Stimulated activated CD4-positive, alpha-beta T cell treated with anti-CD3 and anti-CD28 coated beads, Interleukin-4, amount 100 ng/mL, for 24 hours (primary cell): ENCODE measurements at regions not wholly inside any gene's neighbourhood (a gene's known extent, or its start where the extent isn't known, plus 50 kb on each side); places are given as distances from the start of the nearest gene placed in this dataset.
"Not testable (repeated sequence)": the region's sequence is repeated elsewhere in the genome, so short reads cannot be mapped to it uniquely, and the experiment has no call there.

Experiments
- DNase-seq: peaks from one replicate; pipeline ENCODE4 v3.0.0-alpha.2; 2020

DNA sequence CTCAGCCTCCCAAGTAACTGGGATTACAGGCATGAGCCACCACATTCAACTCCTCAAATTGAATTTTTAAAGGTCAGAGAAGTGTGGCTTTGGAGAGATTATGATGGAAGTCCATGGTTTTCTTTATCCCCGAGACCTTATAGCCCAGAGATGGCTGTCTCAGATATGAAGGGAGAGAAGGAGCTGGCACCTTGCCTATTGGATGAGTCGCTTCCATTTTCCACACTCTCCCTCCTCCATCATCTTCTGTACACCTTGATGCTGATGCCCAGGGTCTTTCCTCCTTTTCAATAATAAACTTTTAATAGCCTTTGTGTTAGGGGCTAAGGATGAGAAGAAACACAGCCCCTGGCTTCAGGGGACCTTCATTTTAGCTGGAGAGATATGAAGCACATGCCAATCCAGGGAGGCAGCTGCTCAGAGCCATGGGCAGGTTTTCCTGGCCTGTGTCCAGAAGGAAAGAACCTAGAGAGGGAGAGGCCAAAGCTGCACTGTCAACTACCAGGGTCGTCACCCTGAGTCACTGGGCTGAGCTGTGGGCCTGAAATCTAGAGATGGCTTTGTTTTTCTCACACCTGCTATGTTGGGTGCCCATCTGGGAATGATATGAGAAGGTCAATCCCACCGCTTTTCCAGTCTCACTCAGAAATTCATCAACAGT is 146.0 kb upstream of the SERTAD2 start:
- no peak for DNase-seq

DNA sequence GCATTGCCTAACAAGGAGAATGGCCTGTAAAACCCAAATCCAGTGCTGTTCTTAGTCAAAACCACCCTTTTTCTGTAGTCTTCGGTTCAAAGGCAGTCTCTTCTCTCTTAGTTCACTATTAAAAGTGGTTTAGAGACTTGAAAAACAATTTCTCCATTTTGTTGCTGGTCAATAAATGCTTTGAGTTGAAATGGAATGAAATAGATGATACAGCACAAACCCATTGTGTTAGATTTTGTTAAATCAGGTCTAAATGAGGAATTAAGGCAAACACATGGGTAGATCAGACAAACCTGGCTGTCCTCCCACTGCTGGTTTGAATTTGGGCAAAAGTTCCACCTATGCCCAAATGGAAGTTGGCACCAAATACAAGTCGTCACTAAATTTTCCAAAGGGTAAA is 150.1 kb upstream of the SERTAD2 start:
- DNase-seq: no peak

DNA sequence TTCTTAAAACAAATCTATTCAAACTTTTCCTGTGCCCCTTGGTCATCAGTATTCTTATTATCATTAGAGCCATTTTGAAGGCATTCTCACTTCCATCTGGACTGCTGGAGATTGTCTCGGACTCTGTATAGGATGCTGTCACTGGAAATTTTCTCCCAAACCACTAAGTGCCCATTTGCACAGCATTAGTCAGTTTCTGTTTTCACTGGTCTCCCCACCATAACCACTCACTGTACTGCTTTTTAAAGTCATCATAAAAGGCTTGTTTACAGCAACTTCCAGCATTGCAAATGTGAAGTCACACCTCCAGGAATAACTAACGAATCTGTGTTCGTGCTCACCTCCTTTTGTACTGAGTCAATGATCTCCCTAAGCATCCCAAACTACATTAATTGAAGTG is 150.9 kb upstream of the SERTAD2 start:
- DNase-seq: no peak

- DNase-seq: peak; percentile 64
These were observed 153.7 kb upstream of the SERTAD2 start for GRCh38 chr2:64807417-64807816.

DNA sequence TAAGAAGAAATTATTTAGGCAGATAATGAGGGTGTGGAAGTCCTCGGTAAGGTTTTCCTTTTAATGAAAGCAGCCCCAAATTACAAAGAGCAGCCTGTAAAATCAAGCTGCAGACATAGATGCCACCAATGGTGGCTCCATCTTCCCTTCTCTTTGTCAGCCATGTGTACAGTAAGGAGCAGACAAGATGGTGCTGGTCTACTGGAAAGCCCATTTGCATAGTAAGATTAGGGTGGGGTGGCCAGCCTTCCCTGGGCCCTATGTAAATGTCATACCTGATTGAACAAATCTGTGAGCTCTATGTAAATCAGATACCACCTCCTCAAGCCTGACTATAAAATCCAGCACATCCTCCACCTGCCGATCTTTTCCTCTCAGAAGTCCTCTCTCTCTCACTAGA is 154.4 kb upstream of the SERTAD2 start:
- DNase-seq: no peak

- no peak for DNase-seq
These were observed 155.0 kb upstream of the SERTAD2 start for GRCh38 chr2:64808754-64809153.

- DNase-seq: no peak
These were observed 155.5 kb upstream of the SERTAD2 start for GRCh38 chr2:64809216-64809615.

DNA sequence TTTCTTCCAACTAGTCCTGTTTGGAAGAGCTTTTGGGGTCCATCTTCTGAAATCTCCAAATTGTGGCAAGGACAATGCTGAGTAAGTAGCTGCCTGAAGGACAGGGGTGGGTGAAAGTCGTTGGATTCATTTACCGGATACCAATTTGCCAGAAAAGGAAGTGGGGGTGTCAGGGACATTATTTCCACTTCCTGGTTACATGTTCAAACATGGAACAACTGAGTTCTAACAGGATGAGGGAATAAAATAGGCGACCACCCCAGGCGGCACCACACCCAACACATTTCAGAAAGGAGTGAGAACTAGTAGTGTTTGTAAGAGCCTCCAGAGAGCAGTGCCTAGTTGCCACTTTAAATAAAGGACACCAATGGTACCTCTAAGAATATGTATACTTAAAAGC is 158.6 kb upstream of the SERTAD2 start:
- DNase-seq: no peak

GRCh38 chr2:64814007-64814406 is 160.3 kb upstream of the SERTAD2 start:
- no peak for DNase-seq

DNA sequence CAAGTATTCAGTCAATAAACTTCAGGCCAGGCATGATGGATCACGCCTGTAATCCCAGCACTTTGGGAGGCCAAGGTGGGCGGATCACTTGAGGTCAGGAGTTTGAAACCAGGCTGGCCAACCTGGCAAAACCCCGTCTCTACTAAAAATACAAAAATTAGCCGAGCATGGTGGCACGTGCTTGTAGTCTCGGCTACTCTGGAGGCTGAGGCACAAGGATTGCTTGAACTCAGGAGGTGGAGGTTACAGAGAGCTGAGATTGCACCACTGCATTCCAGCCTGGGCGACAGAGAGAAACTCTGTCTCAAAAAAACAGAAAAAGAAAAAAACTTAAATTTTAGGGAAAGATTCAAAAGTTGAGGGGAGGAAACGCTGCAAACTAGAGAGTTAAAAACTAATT is 162.8 kb upstream of the SERTAD2 start:
- DNase-seq: not testable (repeated sequence)

GRCh38 chr2:64817453-64817852 is 163.7 kb upstream of the SERTAD2 start:
- no peak for DNase-seq

DNA sequence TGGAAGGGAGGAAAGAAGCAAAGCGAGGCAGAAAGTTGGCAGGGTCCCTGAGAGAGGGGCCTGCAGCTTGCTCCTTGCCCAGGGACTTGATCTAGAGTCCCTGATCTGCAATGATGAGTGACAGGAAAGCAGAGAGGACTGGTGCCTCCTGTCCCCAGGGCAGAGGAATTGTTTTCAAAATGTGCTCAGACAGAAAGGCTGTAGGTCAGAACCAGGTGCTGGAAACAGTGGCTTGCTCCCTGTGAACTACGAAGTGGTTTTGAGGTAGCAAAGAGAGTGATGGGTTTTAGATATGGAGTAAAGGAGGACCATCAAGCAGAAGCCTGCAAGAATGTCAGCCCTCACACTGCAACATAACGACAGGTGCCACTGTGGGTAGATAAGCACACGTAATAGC is 164.9 kb upstream of the SERTAD2 start:
- DNase-seq: no peak

DNA sequence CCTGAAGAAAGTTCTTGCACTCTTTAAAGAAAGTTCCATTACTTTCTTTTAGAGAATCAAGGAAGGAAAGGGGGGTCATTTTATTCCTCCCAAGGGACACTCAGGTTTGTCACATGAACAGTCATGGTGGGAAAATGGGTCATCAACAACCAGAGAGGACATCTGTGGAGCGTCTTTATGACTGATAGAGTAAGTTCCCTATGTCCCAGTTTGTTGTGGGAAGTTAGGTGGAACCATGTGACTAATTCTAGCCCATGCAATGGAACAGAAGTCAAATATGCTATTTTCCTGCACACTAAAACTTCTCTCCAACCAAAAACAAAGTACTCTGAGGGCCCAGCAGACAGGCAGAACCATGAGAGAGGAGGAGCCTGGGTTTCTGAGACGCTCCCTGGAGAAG is 165.6 kb upstream of the SERTAD2 start:
- no peak for DNase-seq

DNA sequence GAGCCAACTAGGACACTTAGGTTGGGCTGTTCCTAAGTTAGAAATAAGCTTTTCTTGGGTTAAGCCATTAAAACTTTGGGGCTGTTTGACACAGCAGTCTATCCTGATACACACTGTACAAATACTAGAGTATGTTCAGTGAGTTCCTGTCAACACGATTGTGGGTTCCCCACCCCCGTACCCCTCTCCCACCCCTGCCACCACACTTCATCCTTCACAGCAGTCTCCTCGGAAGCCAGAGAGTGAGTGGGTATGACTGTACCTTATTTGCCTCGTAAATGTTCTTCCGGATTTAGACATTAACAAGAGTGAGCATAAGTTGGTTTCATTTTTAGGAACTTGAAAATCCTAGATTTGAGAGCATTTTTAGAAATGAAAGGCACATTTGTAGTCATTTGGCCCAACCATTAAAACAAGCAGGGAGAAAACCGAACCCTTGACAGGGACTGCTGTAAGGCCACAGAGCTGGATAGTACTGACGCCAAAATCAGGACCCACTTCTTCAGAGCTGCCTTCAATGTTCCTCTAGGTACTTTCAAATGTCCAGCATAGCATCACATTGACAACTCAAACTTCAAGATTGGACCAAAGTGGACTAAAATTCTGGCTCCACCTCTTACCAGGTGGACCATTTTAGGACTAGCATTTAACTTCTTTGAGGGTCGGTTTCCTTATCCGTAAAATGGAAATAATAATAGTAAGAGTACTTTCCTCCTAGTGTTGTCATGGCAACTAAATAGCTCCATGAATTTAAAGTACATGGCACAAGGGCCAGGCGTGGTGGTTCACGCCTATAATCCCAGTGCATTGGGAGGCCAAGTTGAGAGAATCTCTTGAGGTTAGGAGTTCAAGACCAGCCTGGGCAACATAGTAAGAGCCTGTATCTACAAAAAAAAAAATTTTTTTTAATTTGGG is 166.3 kb upstream of the SERTAD2 start:
- peak; percentile 52 for DNase-seq

DNA sequence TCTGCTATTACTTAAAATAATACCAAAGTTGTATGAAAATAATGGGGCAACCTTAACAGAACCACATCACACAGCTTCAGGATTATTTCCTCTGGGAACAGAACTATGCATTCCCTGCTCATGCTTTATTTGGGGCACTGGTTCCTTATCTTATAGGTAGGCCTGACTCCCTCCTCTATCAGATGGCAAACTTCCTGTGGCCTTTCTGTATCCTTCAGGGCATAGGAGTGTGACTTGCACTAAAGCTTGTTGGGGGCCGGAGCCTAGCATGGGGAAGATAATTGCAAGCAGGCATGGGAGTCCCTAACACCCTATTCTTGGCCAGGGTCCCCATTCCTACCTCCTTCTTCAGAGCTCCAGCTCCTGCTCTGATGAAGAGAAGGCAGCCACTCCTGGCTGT is 167.2 kb upstream of the SERTAD2 start:
- DNase-seq: no peak

DNA sequence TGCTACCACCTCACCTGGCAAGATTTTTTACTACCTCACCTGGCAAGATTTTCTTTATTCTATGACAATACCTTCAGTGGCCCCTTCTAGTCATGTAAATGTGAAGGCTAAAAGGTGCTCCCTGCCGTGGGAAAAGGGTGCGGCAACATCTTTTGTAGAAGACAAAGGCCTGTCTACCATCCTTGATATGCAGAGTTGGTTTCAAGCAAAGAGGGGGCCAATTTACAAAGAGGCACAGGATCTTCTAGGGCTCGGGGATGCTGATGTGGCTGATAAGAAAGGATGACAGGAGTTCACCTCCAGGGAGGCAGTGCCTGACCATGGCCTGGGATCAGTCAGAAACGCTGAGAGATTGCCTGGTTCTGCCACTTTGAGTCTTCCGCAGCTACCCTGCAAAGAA is 165.4 kb upstream of the SLC1A4 start:
- DNase-seq: no peak

DNA sequence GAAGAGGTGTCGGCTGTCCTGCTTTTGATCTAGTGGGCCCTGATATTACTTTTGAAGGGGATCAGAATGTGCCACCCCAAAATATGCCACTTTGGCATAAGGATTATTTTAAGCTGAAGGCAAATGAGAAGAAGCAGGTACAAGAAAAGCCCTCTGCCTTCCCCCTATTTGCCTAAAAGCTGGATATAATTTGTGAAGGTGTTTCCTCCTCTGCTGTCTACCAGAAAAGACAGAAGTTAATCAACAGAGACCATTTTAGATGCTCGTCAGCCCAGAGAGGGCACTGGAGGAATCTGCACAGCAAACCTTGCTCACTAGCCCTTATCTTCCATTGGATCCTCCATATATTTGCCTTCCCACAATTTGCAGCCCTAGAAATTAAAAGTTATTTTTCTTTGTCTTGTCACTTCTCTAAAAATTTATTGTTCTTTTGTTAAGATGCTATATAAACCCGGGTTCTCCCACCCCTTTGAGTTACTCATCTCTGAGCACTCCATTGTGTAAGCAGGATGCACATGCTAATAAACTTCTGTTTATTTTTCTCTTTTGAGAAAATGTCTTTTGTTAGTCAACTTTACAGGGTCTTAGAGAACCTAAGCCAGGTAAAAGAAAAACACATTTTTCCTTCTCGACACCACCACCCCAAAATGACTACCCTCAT is 163.2 kb upstream of the SLC1A4 start:
- DNase-seq: no peak

DNA sequence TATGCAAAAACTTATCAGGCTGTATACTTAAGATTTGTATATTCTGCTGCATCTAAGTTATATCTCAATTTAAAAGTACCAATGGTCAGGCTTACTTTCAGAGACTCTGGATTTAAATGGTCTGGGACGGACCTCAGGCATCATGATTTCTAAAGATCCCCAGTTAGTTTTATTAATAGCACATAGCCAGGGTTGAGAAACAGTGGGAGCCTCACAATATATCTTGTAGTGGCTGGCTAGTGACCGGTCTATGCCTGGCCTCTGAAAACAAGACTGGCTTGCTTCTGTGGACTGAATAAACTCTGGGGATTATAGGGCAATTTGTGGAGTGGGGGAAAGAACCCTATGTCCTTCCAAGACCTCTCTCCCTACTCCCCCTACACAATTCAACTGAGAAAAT is 162.5 kb upstream of the SLC1A4 start:
- no peak for DNase-seq

DNA sequence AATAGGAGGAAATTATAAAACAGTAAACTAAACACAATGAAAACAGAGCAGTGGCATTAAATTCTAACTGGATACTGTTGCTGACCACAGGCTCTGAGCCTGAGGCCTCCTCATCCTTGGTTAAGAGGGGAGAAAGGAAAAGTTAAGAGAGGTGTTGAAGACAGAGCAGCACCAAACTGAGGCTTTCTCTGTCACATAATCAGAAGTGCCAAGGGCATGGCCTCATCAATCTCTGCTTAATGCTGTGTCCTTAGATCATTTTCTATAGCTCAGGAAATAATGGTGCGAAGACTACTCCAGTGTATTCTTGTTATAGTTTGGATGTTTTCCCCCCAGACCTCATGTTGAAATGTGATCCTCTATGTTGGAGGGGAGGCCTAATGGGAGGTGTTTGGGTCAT is 160.9 kb upstream of the SLC1A4 start:
- DNase-seq: no peak

DNA sequence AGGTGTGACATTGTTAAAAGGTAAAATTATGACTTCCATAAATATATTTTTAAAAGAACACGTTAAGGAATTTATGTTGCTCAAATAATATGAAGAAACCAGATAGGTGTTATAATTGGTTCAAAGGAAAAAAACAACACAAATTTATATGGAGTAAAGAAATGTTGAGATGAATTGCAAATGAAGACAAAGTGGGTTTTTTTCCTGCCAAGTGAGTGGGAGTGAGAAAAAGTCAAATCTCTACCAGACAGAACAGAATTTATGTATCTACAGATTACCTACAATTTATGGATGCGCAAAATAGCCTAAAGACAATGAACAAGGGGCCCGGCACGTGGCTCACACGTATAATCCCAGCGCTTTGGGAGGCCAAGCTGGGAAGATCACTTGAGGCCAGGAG is 159.7 kb upstream of the SLC1A4 start:
- no peak for DNase-seq

DNA sequence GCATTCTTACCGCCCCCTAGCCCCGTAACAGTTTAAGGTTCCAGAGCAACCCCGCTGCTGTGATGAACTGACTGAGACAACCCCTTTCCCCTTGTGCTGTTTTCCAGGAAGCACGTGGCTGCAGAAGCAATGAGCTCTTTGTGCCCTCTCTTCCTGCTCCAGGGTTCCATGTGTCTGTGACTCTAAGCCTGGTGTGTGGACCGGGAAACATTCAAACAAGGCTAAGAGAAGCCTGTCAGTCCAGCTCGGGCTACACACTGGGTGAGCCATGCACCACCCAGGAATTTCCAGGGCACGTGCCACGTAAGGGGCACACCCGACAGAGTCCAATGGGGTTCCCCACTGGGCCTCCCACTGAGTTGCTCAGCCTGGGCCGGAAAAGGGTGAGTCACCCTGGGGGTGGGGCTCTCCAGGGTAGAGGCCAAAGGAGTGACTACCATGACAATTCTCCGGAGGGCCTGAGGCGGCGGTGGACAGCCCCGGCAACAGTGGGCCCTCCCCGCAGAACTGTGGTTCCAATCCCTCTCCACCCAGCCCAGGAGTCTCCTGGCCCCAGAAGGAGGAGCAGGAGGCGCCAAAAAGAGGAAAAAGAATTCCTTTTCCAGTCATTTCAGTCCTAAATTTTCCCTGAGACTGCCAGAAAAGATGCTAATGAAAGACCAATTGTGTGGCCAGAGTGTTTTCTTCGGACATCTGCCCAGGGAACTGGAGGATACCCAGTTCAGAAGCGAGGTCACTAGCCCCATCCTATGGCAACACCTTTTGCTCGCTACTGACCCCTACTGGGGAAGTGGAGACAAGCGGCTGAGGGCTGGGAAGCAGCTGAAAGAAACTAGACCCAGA is 157.8 kb upstream of the SLC1A4 start:
- DNase-seq: peak; percentile 91

DNA sequence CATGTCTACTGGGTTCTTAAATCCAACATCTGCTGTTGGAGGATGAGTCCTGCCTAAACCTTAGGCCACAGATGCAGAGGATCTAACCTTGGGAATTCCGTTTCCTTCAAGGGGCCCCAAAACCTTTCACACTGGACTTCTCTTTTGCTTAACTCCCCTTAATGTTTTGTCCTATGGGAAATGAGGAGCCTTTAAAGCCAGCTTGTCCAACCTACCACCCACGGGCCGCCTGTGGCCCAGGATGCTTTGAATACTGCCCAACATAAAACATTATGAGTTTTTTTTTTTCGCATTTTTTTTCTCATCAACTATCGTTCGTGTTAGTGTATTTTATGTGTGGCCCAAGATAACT is 157.2 kb upstream of the SLC1A4 start:
- DNase-seq: no peak

GRCh38 chr2:64832936-64833335 is 156.3 kb upstream of the SLC1A4 start:
- no peak for DNase-seq
